Cardiac muscle cell (in vitro differentiated cells and primary cell): ENCODE measurements at regions not wholly inside any gene's neighbourhood (a gene's known extent, or its start where the extent isn't known, plus 50 kb on each side); places are given as distances from the start of the nearest gene placed in this dataset.

Source experiments
- DNase-seq, 2 donors: peaks; one replicate each; pipeline versions ENCODE4 v3.0.0 to v3.0.0-alpha.2; 2010 to 2017; ENCODE audit warnings: low read depth in 1 of 2, low spot score in 1 of 2
- H3K27ac ChIP-seq: fragments of 200-600 bp; sonication (generic); 2 replicates; pipeline ENCODE4 v1.5.1; 2016
- H3K27me3 ChIP-seq: fragments of 200-600 bp; sonication (generic); 2 replicates; pipeline ENCODE4 v1.6.0; 2016; ENCODE audit warnings: control low read depth
- H3K36me3 ChIP-seq: fragments of 200-600 bp; sonication (generic); 2 replicates; pipeline ENCODE4 v1.5.1; 2016; ENCODE audit warnings: control low read depth
- H3K4me1 ChIP-seq: fragments of 200-600 bp; sonication (generic); 2 replicates; pipeline ENCODE4 v1.8.1; 2017; ENCODE audit warnings: low read depth, mild to moderate bottlenecking, mixed run types
- H3K4me3 ChIP-seq: fragments of 200-600 bp; sonication (generic); 2 replicates; pipeline ENCODE4 v1.5.1; 2016; ENCODE audit warnings: mild to moderate bottlenecking
- H3K9me3 ChIP-seq: fragments of 200-600 bp; sonication (generic); 2 replicates; pipeline ENCODE4 v1.5.1; 2017; ENCODE audit warnings: low read depth, mild to moderate bottlenecking, control low read depth
- TF ChIP-seq, protein P1 (sequence below): IDR thresholded peaks from 2 replicates; pipeline ENCODE4 v1.5.1; 2012; ENCODE audit warnings: low read depth, mild to moderate bottlenecking, low read length

DNA sequence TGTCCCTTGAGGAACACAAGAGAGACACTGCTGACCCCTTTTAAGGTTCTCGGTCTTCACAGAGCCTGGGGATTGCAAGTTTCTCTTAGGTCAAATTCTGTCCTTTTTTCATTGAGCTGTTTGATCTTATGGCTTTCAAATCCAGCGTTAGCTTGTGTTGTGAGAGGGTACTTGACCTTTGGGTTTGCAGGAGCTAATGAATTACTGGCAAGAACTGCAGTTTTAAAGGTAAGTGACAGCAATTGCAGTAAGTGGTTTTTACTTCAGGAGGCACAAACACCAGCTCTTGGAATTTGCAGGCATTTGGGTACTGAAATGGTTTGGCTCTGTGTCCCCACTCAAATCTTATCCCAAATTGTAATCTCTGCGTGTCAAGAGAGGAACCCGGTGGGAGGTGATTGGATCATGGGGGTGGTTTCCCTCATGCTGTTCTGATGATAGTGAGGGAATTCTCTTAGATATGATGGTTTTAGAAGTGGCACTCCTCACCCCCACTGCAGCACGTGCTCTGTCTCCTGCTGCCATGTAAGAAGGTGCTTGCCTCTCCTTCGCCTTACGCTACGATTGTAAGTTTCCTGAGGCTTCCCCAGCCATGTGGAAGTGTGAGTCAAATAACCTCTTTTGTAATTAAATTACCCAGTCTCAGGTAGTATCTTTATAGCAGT lies 134.5 kb upstream of the LYPLAL1 start:
- TF ChIP-seq, protein P1, sequence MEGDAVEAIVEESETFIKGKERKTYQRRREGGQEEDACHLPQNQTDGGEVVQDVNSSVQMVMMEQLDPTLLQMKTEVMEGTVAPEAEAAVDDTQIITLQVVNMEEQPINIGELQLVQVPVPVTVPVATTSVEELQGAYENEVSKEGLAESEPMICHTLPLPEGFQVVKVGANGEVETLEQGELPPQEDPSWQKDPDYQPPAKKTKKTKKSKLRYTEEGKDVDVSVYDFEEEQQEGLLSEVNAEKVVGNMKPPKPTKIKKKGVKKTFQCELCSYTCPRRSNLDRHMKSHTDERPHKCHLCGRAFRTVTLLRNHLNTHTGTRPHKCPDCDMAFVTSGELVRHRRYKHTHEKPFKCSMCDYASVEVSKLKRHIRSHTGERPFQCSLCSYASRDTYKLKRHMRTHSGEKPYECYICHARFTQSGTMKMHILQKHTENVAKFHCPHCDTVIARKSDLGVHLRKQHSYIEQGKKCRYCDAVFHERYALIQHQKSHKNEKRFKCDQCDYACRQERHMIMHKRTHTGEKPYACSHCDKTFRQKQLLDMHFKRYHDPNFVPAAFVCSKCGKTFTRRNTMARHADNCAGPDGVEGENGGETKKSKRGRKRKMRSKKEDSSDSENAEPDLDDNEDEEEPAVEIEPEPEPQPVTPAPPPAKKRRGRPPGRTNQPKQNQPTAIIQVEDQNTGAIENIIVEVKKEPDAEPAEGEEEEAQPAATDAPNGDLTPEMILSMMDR, result no peak
- H3K27ac ChIP-seq, result peak overlapping the region; percentile 72
- H3K27me3 ChIP-seq, result no peaks in the 10 kb centered on the region
- H3K4me1 ChIP-seq, result peaks cover 19% of the 10 kb centered on the region
- H3K36me3 ChIP-seq, result no peaks in the 10 kb centered on the region
- H3K4me3 ChIP-seq, result no peak overlapping the region
- peak in 1 of 2 donors; percentile 59 for DNase-seq
- no peaks in the 10 kb centered on the region for H3K9me3 ChIP-seq

DNA sequence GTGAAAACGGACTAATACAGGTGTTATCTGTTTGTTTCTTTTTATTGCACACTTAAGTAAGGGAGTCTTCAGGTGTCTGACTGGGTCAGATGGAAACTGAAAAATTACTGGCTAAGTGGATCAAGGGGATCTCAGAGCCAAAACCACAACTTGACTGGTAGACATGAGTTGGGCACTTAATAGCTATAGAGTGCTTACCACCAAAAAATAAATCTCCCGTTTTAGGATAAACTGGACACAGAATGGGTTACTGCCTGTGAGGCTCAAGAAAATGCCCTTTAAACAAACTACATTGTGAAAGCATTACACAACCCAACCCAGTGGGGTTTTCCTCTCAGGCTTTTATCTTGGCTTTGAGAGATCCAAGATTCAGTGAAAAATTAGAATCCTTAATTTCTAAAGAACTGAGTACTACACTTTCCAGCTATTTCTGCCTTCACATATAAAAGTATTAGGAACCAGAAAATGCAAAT lies 134.0 kb upstream of the LYPLAL1 start:
- Histone ChIP-seq H3K27ac (peak overlapping the region; percentile 72), H3K36me3 (no peaks in the 10 kb centered on the region), H3K27me3 (no peaks in the 10 kb centered on the region), H3K4me3 (no peak overlapping the region), H3K4me1 (peaks cover 19% of the 10 kb centered on the region), H3K9me3 (no peaks in the 10 kb centered on the region)
- TF ChIP-seq, protein P1, result no peak
- DNase-seq, result peak in 1 of 2 donors; percentile 71

DNA sequence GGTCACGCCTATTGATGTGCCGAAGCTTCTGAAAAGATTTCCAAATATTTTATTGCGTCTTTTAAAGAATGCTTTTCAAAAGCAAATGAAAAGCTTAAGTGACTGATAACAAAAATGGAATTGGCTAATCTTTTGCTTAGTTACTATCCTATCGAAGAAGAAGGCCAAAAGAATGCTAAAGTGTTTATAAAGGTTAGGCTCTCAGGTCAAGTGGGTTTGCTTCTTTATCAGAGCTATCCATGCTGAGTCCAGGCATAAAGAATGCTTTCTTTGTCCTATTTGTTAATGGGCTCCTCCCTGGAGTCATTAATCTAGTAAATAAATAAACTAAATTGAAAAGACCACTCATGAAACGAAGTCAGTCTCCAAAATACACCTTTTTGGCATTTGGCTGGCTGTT lies 133.4 kb upstream of the LYPLAL1 start:
- no peaks in the 10 kb centered on the region for H3K9me3 ChIP-seq
- DNase-seq, result peak in 1 of 2 donors; percentile 32
- TF ChIP-seq, protein P1, result no peak
- H3K27me3 ChIP-seq, result no peaks in the 10 kb centered on the region
- H3K4me1 ChIP-seq, result peaks cover 19% of the 10 kb centered on the region
- peak overlapping the region; percentile 72 for H3K27ac ChIP-seq
- no peak overlapping the region for H3K4me3 ChIP-seq
- H3K36me3 ChIP-seq, result no peaks in the 10 kb centered on the region

DNA sequence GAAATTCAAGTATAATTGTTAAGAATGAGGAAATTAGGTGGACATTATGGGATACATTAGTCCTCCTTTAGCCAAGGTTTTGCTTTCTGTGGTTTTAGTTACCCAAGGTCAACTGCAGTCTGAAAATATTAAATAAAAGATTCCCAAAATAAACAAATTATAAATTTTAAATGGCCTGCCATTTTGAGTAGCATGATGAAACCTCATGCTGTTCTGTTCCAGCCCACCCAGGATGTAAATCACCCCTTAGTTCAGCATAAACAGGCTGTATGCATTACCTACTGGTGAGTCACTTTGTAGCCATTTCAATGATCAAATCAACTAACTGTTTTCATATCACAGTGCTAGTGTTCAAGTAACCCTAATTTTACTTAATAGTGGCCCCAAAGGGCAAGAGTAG lies 132.5 kb upstream of the LYPLAL1 start:
- TF ChIP-seq, protein P1, result no peak
- H3K27ac ChIP-seq, result peak overlapping the region; percentile 72
- H3K4me3 ChIP-seq, result no peak overlapping the region
- H3K27me3 ChIP-seq, result no peaks in the 10 kb centered on the region
- no peaks in the 10 kb centered on the region for H3K36me3 ChIP-seq
- no peaks in the 10 kb centered on the region for H3K9me3 ChIP-seq
- DNase-seq, result peak in 1 of 2 donors; percentile 79
- H3K4me1 ChIP-seq, result peaks cover 19% of the 10 kb centered on the region

DNA sequence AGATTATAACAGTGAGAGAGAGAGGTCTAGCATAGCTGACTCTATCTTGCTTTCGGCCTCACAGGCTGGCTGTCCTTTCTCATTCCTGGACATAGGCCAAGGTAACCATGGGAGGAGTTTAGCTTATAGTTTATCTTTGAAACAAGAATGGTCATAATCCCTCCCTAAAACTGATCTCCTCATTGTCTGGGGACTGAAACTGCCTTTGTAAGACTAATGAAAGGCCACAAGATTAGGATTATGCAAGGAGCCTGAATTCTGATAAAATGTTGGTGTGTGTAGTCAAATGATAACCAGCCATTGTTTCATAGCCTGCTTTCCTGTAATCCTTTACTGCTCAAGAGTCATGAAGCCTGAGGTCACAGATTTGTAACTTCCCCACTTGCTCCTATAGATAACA lies 131.9 kb upstream of the LYPLAL1 start:
- no peaks in the 10 kb centered on the region for H3K9me3 ChIP-seq
- no peaks in the 10 kb centered on the region for H3K36me3 ChIP-seq
- H3K4me1 ChIP-seq, result peaks cover 19% of the 10 kb centered on the region
- DNase-seq, result peak in 1 of 2 donors; percentile 95
- H3K27me3 ChIP-seq, result no peaks in the 10 kb centered on the region
- H3K27ac ChIP-seq, result no peak overlapping the region
- TF ChIP-seq, protein P1, result no peak
- no peak overlapping the region for H3K4me3 ChIP-seq
